HG02938 (cell line): ENCODE measurements at regions not wholly inside any gene's neighbourhood (a gene's known extent, or its start where the extent isn't known, plus 50 kb on each side); places are given as distances from the start of the nearest gene placed in this dataset.

ENCODE experiments used
- ATAC-seq: cut with Tn5 transposase; IDR thresholded peaks from one replicate; pipeline ENCODE4 v1.9.1; 2021; ENCODE audit warnings: mild to moderate bottlenecking, moderate library complexity; ENCODE audit not compliant: unreplicated experiment

GRCh38 chr1:82423174-82423815, 622.6 kb downstream of the ADGRL2 start:
- no peak for ATAC-seq

DNA sequence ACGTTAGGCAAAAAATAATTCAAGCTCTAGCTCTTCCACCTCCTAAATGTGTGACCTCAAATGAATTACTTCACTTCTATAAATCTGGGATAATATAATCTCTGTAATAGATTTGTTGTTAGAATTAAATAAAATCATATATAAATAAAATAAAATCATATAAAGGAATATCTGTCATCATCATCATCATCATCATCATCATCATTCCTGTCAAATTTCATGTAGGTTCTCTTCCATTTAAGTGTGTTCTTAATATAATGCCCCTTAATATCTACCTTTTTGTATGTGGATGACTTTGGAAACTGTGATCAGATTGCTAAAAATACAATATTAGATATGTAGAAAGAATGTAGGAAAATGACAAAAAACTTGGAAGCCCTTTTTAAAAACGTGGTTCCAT, 621.0 kb downstream of the ADGRL2 start:
- ATAC-seq = no peak

GRCh38 chr1:82420584-82420983, 619.9 kb downstream of the ADGRL2 start:
- no peak for ATAC-seq

DNA sequence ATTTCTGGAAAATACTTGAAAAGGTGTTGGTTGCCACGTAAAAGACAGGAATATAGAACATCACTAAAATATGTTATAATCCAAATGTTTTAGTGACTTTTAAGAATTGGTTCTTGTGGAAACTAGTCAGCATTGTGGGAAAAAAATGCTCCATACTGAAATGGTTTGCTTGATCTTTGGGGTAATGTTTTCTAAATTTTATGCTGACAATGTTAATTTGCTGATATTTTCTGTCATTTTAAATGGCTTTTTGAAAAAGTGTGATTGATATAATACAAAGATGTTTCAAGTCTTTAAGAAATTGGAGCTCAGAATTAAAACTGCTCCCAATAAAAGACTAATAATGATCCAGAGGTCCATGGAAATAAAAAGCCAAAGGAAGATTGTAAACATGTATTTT, 610.9 kb downstream of the ADGRL2 start:
- ATAC-seq = no peak

DNA sequence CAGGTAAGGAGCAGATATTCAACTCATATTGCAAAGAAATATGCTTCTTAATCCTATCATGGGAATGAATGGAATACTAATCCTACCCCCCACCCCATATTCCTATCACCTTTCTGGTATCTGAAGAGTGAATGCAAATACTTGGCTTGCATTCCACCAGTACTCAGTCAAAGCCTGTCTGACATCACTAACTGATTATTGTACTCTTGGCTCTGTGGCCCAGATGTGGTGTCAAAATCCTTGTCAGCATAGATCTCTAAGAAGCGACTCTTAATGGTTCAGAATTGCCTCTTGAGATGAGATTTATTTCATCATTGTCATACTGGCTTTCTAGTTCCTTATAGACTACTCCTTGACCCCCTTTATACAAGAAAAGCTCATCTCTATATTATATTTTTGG, 604.6 kb downstream of the ADGRL2 start:
- ATAC-seq = no peak

DNA sequence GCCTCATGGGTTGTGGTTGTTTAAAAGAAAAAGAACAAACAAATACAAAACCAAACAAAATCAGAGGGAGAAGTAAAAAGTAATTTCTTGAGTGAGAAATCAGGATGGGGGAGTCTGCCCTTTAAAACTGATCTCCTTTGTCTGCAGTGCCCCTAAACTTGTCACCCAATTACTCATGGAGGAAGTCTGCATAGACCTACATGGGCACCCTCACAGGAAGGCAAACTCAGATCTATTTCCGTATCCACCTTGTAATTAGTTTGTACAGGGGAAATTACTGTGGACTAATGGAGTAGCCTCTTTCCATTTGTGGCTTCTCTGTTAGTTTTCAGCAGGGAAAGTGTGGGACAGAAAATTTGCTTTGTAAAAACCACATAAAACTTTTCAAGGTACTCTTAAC, 600.4 kb downstream of the ADGRL2 start:
- ATAC-seq = no peak

- no peak for ATAC-seq
These were observed 599.8 kb downstream of the ADGRL2 start for GRCh38 chr1:82400521-82400920.

DNA sequence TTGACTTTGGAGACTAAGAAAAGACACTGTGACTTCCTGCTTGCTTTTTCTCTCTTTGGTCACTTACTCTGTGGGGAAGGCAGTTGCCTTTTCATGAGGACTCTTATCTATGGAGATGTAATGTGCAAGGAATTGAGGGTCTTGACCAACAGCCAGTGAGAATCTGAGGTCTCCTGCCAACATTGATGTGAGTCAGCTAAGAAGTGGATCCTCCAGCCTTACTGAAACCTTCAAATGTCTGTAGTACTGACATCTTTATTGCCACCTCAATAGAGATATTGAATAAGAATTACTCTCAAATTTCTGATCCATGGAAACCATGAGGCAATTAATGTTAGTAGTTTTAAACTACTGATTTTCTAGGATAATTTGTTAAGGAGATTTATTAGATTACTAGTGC, 598.4 kb downstream of the ADGRL2 start:
- ATAC-seq = no peak

GRCh38 chr1:82398357-82398756, 597.6 kb downstream of the ADGRL2 start:
- ATAC-seq = no peak

DNA sequence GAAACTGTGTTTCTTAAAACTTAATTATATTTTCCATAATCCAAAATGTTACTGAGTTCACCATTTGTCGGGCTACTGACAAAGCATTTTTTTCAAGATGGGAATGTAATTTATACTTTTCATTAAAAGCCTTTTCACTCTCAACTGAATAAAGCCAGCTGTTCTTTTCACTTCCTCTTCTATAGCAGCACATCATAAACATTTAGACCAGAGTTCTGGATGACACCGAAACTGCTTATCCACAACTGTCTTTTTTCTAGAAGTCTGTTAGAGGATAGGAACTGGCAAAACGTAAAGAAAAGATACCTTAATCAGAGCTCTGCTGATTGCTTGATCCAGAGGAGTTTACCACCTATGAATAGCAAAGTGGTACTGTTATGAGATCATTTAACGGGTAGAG, 594.7 kb downstream of the ADGRL2 start:
- ATAC-seq = no peak

- no peak for ATAC-seq
These were observed 592.2 kb downstream of the ADGRL2 start for GRCh38 chr1:82392946-82393345.

- ATAC-seq = no peak
These were observed 591.8 kb downstream of the ADGRL2 start for GRCh38 chr1:82392513-82392912.

GRCh38 chr1:82391712-82392111, 591.0 kb downstream of the ADGRL2 start:
- ATAC-seq = no peak

- ATAC-seq = no peak
These were observed 589.9 kb downstream of the ADGRL2 start for GRCh38 chr1:82390627-82391026.

DNA sequence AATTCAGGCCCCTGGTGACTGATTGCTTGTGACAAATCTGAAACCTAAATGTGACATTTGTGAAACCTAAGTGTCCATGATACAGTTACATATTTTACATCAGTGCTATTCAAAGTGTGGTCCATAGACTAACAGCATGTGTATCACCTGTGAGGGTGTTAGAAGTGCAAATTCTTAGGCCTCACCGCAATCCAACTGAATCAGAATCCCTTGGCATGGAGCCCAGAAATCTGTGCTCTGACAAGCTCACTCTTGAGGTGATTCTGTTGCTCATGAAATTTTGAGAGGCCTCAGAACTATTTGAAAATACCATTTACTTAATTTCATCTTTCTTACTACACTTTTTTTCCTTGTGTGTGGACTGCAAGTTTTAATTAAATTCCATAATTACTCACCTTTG, 587.9 kb downstream of the ADGRL2 start:
- ATAC-seq = no peak

- no peak for ATAC-seq
These were observed 586.3 kb downstream of the ADGRL2 start for GRCh38 chr1:82387012-82387366.

DNA sequence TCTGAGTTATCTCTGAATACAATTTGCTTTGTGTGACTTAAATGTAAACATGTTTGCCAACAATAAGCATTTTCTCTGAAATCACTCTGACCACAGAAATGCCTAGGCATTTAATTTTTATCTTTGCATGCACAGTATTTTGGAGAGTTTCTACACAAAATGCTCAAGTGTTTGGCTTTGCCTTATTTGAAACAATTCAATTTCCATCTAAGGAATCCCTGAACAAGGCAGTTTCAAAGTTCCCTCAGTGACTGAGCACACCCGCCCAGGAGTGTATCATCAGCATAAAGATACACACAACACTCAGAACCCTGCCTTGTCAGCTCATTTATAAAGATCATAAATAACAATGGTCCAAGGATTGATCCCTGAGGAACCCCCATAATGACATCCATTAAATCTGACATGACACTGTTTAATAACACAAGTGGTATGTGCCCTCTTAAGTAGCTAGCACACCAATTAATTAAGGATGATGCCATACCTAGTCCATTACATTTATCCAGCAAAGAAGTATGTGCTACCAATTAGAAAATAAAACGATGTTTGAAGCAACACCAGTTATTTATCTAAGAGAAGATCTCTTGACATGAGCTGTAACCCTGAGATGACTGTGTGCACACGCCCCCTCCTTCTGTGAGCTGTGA, 585.8 kb downstream of the ADGRL2 start:
- ATAC-seq = no peak

DNA sequence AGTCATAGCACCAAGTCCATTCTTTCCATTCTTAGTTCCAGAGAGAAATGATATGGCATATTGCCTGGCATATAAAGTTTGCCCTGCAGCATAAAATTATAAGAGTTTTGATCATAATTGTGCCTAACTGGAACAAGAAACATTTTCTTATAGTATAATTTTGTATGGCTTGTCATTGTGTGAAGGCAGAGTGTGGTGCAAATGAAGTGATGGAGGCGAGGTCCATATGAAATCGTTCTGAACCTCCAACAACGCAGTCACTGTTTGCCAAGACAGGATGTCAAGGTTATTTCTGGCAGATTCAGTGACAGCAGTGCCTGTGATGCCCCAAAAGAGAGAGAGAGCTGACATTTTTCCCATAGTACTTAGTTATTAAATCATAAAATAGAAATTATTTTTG, 584.0 kb downstream of the ADGRL2 start:
- ATAC-seq = no peak

- ATAC-seq = no peak
These were observed 576.6 kb downstream of the ADGRL2 start for GRCh38 chr1:82377201-82377884.

- ATAC-seq = no peak
These were observed 573.0 kb downstream of the ADGRL2 start for GRCh38 chr1:82373710-82374109.

DNA sequence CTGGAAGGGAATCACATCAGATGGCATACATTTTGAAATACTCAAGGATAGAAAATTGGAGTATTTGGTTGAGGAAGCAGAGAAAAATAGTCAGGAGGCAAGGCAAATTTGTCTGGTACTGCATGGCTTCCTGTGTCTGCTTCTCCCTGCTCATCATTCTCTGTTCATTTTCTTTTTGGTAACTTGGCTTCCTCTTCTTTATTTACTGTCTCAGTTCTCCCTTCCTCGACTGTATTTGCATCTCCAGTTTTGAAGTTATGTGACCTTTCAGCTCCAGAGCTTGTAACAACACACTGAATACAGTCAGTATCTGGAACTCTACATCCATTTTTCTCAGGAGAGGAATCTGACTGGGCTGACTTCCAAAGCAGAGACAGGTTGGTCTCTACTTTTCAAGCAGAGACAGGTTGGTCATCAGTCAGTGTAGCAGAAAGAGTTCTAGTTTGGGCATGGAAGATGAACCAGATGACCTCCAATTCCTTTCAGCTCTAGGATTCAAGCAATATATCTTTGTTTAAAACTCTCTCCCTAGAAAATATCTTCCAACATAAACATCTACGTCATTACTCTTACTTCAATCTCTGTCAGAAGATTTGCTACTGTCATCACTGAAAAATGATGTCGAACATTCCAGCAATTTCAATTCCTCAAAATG, 571.2 kb downstream of the ADGRL2 start:
- ATAC-seq = no peak

DNA sequence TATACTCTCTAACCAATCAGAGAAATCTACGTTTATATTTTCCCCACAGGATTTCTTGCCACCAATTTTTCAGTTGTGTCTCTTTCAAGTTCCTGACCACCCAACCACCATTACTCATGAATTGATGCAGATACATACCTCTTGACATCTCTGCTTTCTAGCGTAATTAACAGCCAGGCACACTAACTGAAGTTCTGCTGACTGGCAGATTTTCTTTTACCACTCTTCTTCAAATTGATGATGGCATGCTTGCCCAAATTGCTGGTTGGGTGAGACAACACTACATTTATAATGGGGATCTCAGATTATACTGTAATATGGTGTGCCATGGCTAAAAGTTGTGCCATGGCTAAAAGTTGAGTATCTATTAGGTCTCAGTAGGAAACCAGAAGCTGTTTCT, 566.7 kb downstream of the ADGRL2 start:
- no peak for ATAC-seq
